Endodermal cell (in vitro differentiated cells): ENCODE measurements at regions not wholly inside any gene's neighbourhood (a gene's known extent, or its start where the extent isn't known, plus 50 kb on each side); places are given as distances from the start of the nearest gene placed in this dataset.

Experiments used
- DNase-seq: peaks from one replicate; pipeline ENCODE4 v3.0.0-alpha.2; 2017
- H3K27ac ChIP-seq: 2 replicates; pipeline ENCODE4 v1.5.1; 2013; ENCODE audit warnings: mild to moderate bottlenecking, low read depth, low read length, moderate library complexity
- H3K27me3 ChIP-seq: 2 replicates; pipeline ENCODE4 v1.6.1; 2013; ENCODE audit warnings: mild to moderate bottlenecking, low read length, moderate library complexity; ENCODE audit not compliant: insufficient read depth, control insufficient read depth, poor library complexity, severe bottlenecking
- H3K36me3 ChIP-seq: 2 replicates; pipeline ENCODE4 v1.7.0; 2013; ENCODE audit warnings: mild to moderate bottlenecking, low read length, moderate library complexity; ENCODE audit not compliant: control insufficient read depth, insufficient read depth
- H3K4me1 ChIP-seq: one replicate; pipeline ENCODE4 v1.7.0; 2013; ENCODE audit warnings: low read length; ENCODE audit not compliant: control insufficient read depth, insufficient read depth
- H3K4me3 ChIP-seq: 2 replicates; pipeline ENCODE4 v1.5.1; 2013; ENCODE audit warnings: mild to moderate bottlenecking, low read length, moderate library complexity
- H3K9ac ChIP-seq: 2 replicates; pipeline ENCODE4 v1.6.1; 2013; ENCODE audit warnings: mild to moderate bottlenecking, low read length, moderate library complexity; ENCODE audit not compliant: poor library complexity, severe bottlenecking; ENCODE audit errors: extremely low read depth
- H3K9me3 ChIP-seq: 2 replicates; pipeline ENCODE4 v1.6.1; 2013; ENCODE audit warnings: mild to moderate bottlenecking, low read length, moderate library complexity; ENCODE audit not compliant: control insufficient read depth
- H3K27ac Mint-ChIP-seq: 2 replicates; pipeline ENCODE4 v1.8.0; 2020; ENCODE audit warnings: mixed read lengths
- H3K27me3 Mint-ChIP-seq: 2 replicates; pipeline ENCODE4 v1.8.0; 2021; ENCODE audit warnings: mild to moderate bottlenecking, mixed read lengths; ENCODE audit not compliant: insufficient read depth
- H3K36me3 Mint-ChIP-seq: 2 replicates; pipeline ENCODE4 v1.8.0; 2020; ENCODE audit warnings: low read depth, mixed read lengths
- H3K4me1 Mint-ChIP-seq: 2 replicates; pipeline ENCODE4 v1.8.0; 2020; ENCODE audit warnings: mixed read lengths
- H3K4me3 Mint-ChIP-seq: 2 replicates; pipeline ENCODE4 v1.8.0; 2020; ENCODE audit warnings: mild to moderate bottlenecking, moderate library complexity, mixed read lengths
- H3K9me3 Mint-ChIP-seq: 2 replicates; pipeline ENCODE4 v1.8.0; 2020; ENCODE audit warnings: mild to moderate bottlenecking, mixed read lengths
- CTCF ChIP-seq: fragments of 200-600 bp; sonication (generic); conservative IDR thresholded peaks from 2 replicates; pipeline ENCODE4 v1.5.0; 2021; ENCODE audit warnings: antibody characterized with exemption, mild to moderate bottlenecking
- WGBS, 2 experiments: methylation state at CpG; one replicate each; pipeline versions ENCODE4 v1.1.5 to v1.1.7; 2013; ENCODE audit warnings: missing lambda C conversion rate in 2 of 2, mixed read lengths in 1 of 2; ENCODE audit not compliant: insufficient coverage in 1 of 2, insufficient read length in 1 of 2; 5-methylcytosine and 5-hydroxymethylcytosine counted together

- H3K4me3 ChIP-seq, result no peak overlapping the region
- DNase-seq, result no peak
- H3K9me3 Mint-ChIP-seq, result peaks cover 8% of the 10 kb centered on the region
- H3K27ac Mint-ChIP-seq, result no peak overlapping the region
- peaks cover 81% of the 10 kb centered on the region for H3K27me3 ChIP-seq
- H3K36me3 Mint-ChIP-seq, result no peaks in the 10 kb centered on the region
- no peak overlapping the region for H3K9ac ChIP-seq
- peaks cover 87% of the 10 kb centered on the region for H3K27me3 Mint-ChIP-seq
- no peak overlapping the region for H3K27ac ChIP-seq
- WGBS, 2 experiments, result 79 to 100% methylated on average over 1 to 2 of the region's 2 CpGs
- peaks cover 24% of the 10 kb centered on the region for H3K9me3 ChIP-seq
- H3K36me3 ChIP-seq, result no peaks in the 10 kb centered on the region
- H3K4me1 Mint-ChIP-seq, result peaks cover 11% of the 10 kb centered on the region
- no peak for TF ChIP-seq CTCF
- H3K4me3 Mint-ChIP-seq, result no peak overlapping the region
- H3K4me1 ChIP-seq, result peaks cover 3% of the 10 kb centered on the region
These were observed 304.7 kb upstream of the KLF4 start for GRCh38 chr9:107794259-107794658.

GRCh38 chr9:107793541-107793940, 304.0 kb upstream of the KLF4 start:
- peaks cover 87% of the 10 kb centered on the region for H3K27me3 Mint-ChIP-seq
- no peaks in the 10 kb centered on the region for H3K36me3 Mint-ChIP-seq
- no peak for DNase-seq
- H3K27ac ChIP-seq, result no peak overlapping the region
- peaks cover 11% of the 10 kb centered on the region for H3K4me1 Mint-ChIP-seq
- H3K4me3 Mint-ChIP-seq, result no peak overlapping the region
- H3K9me3 ChIP-seq, result peaks cover 21% of the 10 kb centered on the region
- peaks cover 8% of the 10 kb centered on the region for H3K9me3 Mint-ChIP-seq
- H3K27me3 ChIP-seq, result peaks cover 81% of the 10 kb centered on the region
- 88 to 100% methylated on average over 1 of the region's 1 CpG for WGBS, 2 experiments
- H3K36me3 ChIP-seq, result no peaks in the 10 kb centered on the region
- no peak overlapping the region for H3K9ac ChIP-seq
- TF ChIP-seq CTCF, result no peak
- H3K27ac Mint-ChIP-seq, result no peak overlapping the region
- no peak overlapping the region for H3K4me3 ChIP-seq
- H3K4me1 ChIP-seq, result peaks cover 3% of the 10 kb centered on the region

- TF ChIP-seq CTCF, result no peak
- no peak overlapping the region for H3K27ac ChIP-seq
- Mint-ChIP-seq H3K4me3 (no peak overlapping the region), H3K9me3 (peaks cover 8% of the 10 kb centered on the region), H3K27me3 (peaks cover 88% of the 10 kb centered on the region), H3K36me3 (no peaks in the 10 kb centered on the region), H3K4me1 (peaks cover 11% of the 10 kb centered on the region), H3K27ac (no peak overlapping the region)
- H3K9me3 ChIP-seq, result peaks cover 12% of the 10 kb centered on the region
- DNase-seq, result no peak
- no peaks in the 10 kb centered on the region for H3K36me3 ChIP-seq
- WGBS, 2 experiments, result 80 to 82% methylated on average over 1 of the region's 1 CpG
- no peak overlapping the region for H3K9ac ChIP-seq
- H3K4me3 ChIP-seq, result no peak overlapping the region
- peaks cover 3% of the 10 kb centered on the region for H3K4me1 ChIP-seq
- H3K27me3 ChIP-seq, result peaks cover 81% of the 10 kb centered on the region
These were observed 303.0 kb upstream of the KLF4 start for GRCh38 chr9:107792596-107792995.
